ENCODE measurements at regions not wholly inside any gene's neighbourhood (a gene's known extent, or its start where the extent isn't known, plus 50 kb on each side); places are given as distances from the start of the nearest gene placed in this dataset.

DNA sequence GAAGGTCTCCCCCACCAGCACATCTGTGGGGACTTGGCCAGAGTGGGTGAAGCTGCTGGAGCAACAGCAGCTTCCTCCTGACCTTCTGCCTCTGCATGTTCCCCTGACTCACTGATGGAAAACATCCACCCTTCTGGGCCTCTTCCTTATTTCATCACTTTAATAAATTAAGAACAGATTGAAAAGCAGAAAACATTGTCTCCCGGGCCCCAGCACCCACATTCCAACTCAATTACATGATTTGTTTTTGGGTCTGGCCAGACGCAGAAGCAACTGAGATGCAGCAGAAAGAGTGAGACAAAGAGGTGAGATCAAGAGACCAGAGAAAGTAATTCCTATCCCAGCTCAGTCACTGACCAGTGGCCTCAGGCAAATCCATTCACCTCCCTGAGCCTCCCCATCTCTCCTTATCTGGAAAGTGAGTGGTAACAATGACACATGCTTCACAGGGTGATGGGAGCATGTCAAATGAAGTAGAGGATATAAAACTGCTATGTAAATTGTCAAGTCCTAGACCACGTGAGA is 157.1 kb downstream of the ELAVL4 start:
- ATAC-seq, result no peak
- Mint-ChIP-seq H3K27me3 (ENCODE audit: low read depth) (no peaks in the 10 kb centered on the region), H3K27ac (no peak overlapping the region), H3K36me3 (ENCODE audit: low read depth) (no peaks in the 10 kb centered on the region), H3K4me1 (ENCODE audit: low read depth) (no peaks in the 10 kb centered on the region), H3K4me3 (no peak overlapping the region), H3K9me3 (ENCODE audit: insufficient read depth) (no peaks in the 10 kb centered on the region)
- CTCF ChIA-PET, result no interaction called here
- no peak for DNase-seq
- POLR2A ChIA-PET, result no interaction called here

GRCh38 chr1:50264590-50264989 is 155.9 kb downstream of the ELAVL4 start:
- H3K4me3 Mint-ChIP-seq, result no peak overlapping the region
- no peaks in the 10 kb centered on the region for H3K9me3 Mint-ChIP-seq (ENCODE audit: insufficient read depth)
- no peak overlapping the region for H3K27ac Mint-ChIP-seq
- no peaks in the 10 kb centered on the region for H3K4me1 Mint-ChIP-seq (ENCODE audit: low read depth)
- POLR2A ChIA-PET, result no interaction called here
- DNase-seq (no peak), ATAC-seq (no peak)
- no peaks in the 10 kb centered on the region for H3K27me3 Mint-ChIP-seq (ENCODE audit: low read depth)
- CTCF ChIA-PET, result no interaction called here
- no peaks in the 10 kb centered on the region for H3K36me3 Mint-ChIP-seq (ENCODE audit: low read depth)

- DNase-seq, result no peak
- no peaks in the 10 kb centered on the region for H3K36me3 Mint-ChIP-seq (ENCODE audit: low read depth)
- no peak overlapping the region for H3K4me3 Mint-ChIP-seq
- POLR2A ChIA-PET, result no interaction called here
- H3K9me3 Mint-ChIP-seq (ENCODE audit: insufficient read depth), result no peaks in the 10 kb centered on the region
- no peaks in the 10 kb centered on the region for H3K4me1 Mint-ChIP-seq (ENCODE audit: low read depth)
- no peak for ATAC-seq
- no peak overlapping the region for H3K27ac Mint-ChIP-seq
- no peaks in the 10 kb centered on the region for H3K27me3 Mint-ChIP-seq (ENCODE audit: low read depth)
- CTCF ChIA-PET, result no interaction called here
These were observed 153.7 kb downstream of the ELAVL4 start for GRCh38 chr1:50262436-50262835.

DNA sequence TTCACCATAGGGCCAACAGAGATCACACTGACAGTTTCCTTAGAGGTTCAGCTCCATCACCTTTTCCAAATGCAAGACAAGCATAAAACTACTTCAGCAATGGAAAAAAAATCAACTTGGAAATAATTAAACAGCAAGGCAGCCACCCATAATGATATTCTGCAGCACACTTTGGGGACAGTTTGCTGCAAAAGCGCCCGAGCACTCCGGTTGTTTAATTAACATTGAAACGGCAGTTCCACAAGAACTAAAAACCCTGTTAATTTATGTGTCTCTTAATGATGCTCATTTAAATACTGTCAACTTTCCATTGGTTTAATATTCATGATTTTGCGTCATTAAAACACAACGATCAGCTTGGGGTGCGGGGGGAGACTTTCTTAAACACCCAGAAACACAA is 153.2 kb downstream of the ELAVL4 start:
- Mint-ChIP-seq H3K36me3 (ENCODE audit: low read depth) (no peaks in the 10 kb centered on the region), H3K27me3 (ENCODE audit: low read depth) (no peaks in the 10 kb centered on the region), H3K4me1 (ENCODE audit: low read depth) (no peaks in the 10 kb centered on the region), H3K4me3 (no peak overlapping the region), H3K9me3 (ENCODE audit: insufficient read depth) (no peaks in the 10 kb centered on the region), H3K27ac (no peak overlapping the region)
- ChIA-PET POLR2A (no interaction called here), CTCF (no interaction called here)
- DNase-seq, result no peak
- no peak for ATAC-seq

DNA sequence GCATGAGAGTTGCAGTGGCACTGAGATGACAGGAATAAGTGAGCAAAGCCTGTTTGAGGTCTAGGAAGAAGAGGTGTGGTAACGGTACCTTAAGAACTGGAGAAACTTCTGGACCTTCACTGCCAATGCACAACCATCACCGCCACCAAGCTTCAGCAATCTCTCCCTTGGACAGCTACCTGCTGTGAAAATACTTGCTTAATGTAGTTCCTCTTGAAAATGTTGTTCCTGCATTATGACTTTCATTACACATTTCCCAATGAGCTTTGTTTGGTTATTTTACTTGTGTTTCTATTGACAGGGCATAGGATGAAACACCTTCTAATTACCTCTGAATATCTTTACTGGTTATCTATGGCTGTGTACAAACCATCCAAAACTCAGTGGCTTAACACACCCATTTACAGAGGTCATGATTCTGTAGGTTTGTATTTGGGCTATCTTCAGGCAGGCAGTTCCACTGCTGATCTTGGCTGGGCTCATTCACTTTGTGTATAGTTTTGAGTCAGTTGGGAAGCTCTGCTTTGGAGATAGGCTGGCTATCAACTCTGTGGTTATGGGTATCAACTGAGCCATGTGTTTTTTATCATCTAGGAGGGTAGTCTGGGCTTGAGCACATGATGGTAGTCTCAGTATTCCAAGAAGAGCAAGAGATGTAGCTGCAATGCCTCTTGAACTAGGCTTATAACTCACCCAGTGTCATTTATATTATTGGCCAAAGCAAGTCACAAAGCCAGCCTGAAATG is 149.4 kb downstream of the ELAVL4 start:
- CTCF ChIA-PET, result no interaction called here
- no peak overlapping the region for H3K4me3 Mint-ChIP-seq

GRCh38 chr1:50257029-50257428 is 148.3 kb downstream of the ELAVL4 start:
- no peak overlapping the region for H3K27ac Mint-ChIP-seq
- H3K27me3 Mint-ChIP-seq (ENCODE audit: low read depth), result peaks cover 5% of the 10 kb centered on the region
- no peak overlapping the region for H3K4me3 Mint-ChIP-seq
- H3K4me1 Mint-ChIP-seq (ENCODE audit: low read depth), result no peaks in the 10 kb centered on the region
- H3K36me3 Mint-ChIP-seq (ENCODE audit: low read depth), result no peaks in the 10 kb centered on the region
- no peaks in the 10 kb centered on the region for H3K9me3 Mint-ChIP-seq (ENCODE audit: insufficient read depth)
- ATAC-seq, result no peak
- DNase-seq, result no peak
- ChIA-PET POLR2A (no interaction called here), CTCF (no interaction called here)

More for the DNA sequence above, 149.4 kb downstream of the ELAVL4 start:
- H3K36me3 Mint-ChIP-seq (ENCODE audit: low read depth), result no peaks in the 10 kb centered on the region
- no peak overlapping the region for H3K27ac Mint-ChIP-seq
- peaks cover 3% of the 10 kb centered on the region for H3K27me3 Mint-ChIP-seq (ENCODE audit: low read depth)
- DNase-seq (no peak), ATAC-seq (no peak)
- H3K9me3 Mint-ChIP-seq (ENCODE audit: insufficient read depth), result no peaks in the 10 kb centered on the region
- H3K4me1 Mint-ChIP-seq (ENCODE audit: low read depth), result no peaks in the 10 kb centered on the region
- POLR2A ChIA-PET, result no interaction called here

Data from activated CD8-positive, alpha-beta T cell treated with anti-CD3 and anti-CD28 coated beads, Interleukin-2, amount 10 ng/mL, durations not matched to agents 7 days and 5 days (primary cell).